ENCODE measurements at regions not wholly inside any gene's neighbourhood (a gene's known extent, or its start where the extent isn't known, plus 50 kb on each side); places are given as distances from the start of the nearest gene placed in this dataset.

- TF ChIP-seq ETS1 (IDR thresholded peaks at IDR 0.05) = no peak
- TF ChIP-seq EZH2phosphoT487 (IDR thresholded peaks at IDR 0.05; ENCODE audit: unreplicated experiment) = no peak
- no peak for TF ChIP-seq ZNF462 (CRISPR knock-in tag; IDR thresholded peaks at IDR 0.05)
- TF ChIP-seq ZNF331 (CRISPR knock-in tag; IDR thresholded peaks at IDR 0.05; ENCODE audit: low read depth) = no peak
Observed at GRCh38 chr16:73253922-73254480, 206.1 kb upstream of the ZFHX3 start (continued).

- no peaks in the 10 kb centered on the region for H3K4me1 ChIP-seq (ENCODE audit: insufficient read depth)
- H3K4me2 ChIP-seq = no peak overlapping the region
- peaks cover 13% of the 10 kb centered on the region for H3K9me2 ChIP-seq (ENCODE audit: insufficient read depth)
- no peaks in the 10 kb centered on the region for H3K79me2 ChIP-seq (replicated peaks; ENCODE audit: insufficient read depth)
- no peaks in the 10 kb centered on the region for H3K4me1 Mint-ChIP-seq
- no peak overlapping the region for H3K27ac ChIP-seq (ENCODE audit: low read depth)
- DNase-seq (ENCODE audit: low spot score) (no peak), ATAC-seq (no peak)
- no peak overlapping the region for H3K4me3 Mint-ChIP-seq
- H4K20me1 ChIP-seq (replicated peaks; ENCODE audit: insufficient read depth) = no peaks in the 10 kb centered on the region
- H3K27ac Mint-ChIP-seq = no peak overlapping the region
- no peaks in the 10 kb centered on the region for H3K36me3 Mint-ChIP-seq (ENCODE audit: low read depth)
- H3K27me3 ChIP-seq (ENCODE audit: insufficient read depth) = no peaks in the 10 kb centered on the region
- H2AFZ ChIP-seq = no peak overlapping the region
- H3F3A ChIP-seq (replicated peaks; ENCODE audit: low read depth) = no peaks in the 10 kb centered on the region; the same call in 1 of the 2 replicates
- H3K9me3 Mint-ChIP-seq = no peaks in the 10 kb centered on the region; the same call in 2 of the 3 replicates
- peaks cover 2% of the 10 kb centered on the region for H3K27me3 Mint-ChIP-seq (ENCODE audit: insufficient read depth, low read depth, poor library complexity)
- no peaks in the 10 kb centered on the region for H3K36me3 ChIP-seq (ENCODE audit: insufficient read depth)
- H3K4me3 ChIP-seq = no peak overlapping the region
- no peak for TF ChIP-seq ZNF114 (CRISPR knock-in tag; IDR thresholded peaks at IDR 0.05)
- no peak for TF ChIP-seq POLR2AphosphoS5 (IDR thresholded peaks at IDR 0.05; ENCODE audit: low read depth)
- TF ChIP-seq ZNF462 (CRISPR knock-in tag; IDR thresholded peaks at IDR 0.05) = no peak
- TF ChIP-seq CREB1 (CRISPR knock-in tag; IDR thresholded peaks at IDR 0.05; ENCODE audit: low read depth) = no peak
- no peak for TF ChIP-seq NANOG (IDR thresholded peaks at IDR 0.05; ENCODE audit: borderline replicate concordance)
Observed at GRCh38 chr16:73252446-73252845, 204.5 kb upstream of the ZFHX3 start.
